GM23338 (cell line): ENCODE measurements at regions not wholly inside any gene's neighbourhood (a gene's known extent, or its start where the extent isn't known, plus 50 kb on each side); places are given as distances from the start of the nearest gene placed in this dataset.

ENCODE experiments used
- ATAC-seq: fragments of 200-7000 bp; cut with Tn5 transposase; 3 replicates; pipeline ENCODE4 v1.9.1; 2020
- DNase-seq: peaks from one replicate; pipeline ENCODE4 v3.0.0-alpha.2; 2015; ENCODE audit warnings: low spot score
- H2AFZ ChIP-seq: fragments of 200-600 bp; sonication (generic); 2 replicates; pipeline ENCODE4 v1.8.0; 2016; ENCODE audit warnings: antibody characterized with exemption, mild to moderate bottlenecking, moderate library complexity
- H3F3A ChIP-seq: fragments of 200-600 bp; sonication (generic); replicated peaks from 2 replicates; pipeline ENCODE4 v1.8.0; 2017; ENCODE audit warnings: antibody characterized with exemption, mixed run types, low read depth
- H3K27ac ChIP-seq: fragments of 200-600 bp; sonication (generic); 2 replicates; pipeline ENCODE4 v1.6.1; 2016; ENCODE audit warnings: low read depth
- H3K27me3 ChIP-seq: fragments of 200-600 bp; sonication (generic); 2 replicates; pipeline ENCODE4 v1.8.0; 2016; ENCODE audit warnings: mild to moderate bottlenecking, mixed run types, moderate library complexity; ENCODE audit not compliant: insufficient read depth
- H3K36me3 ChIP-seq: fragments of 200-600 bp; sonication (generic); 2 replicates; pipeline ENCODE4 v1.8.0; 2016; ENCODE audit warnings: mild to moderate bottlenecking; ENCODE audit not compliant: insufficient read depth
- H3K4me1 ChIP-seq: fragments of 200-600 bp; sonication (generic); 2 replicates; pipeline ENCODE4 v1.8.0; 2016; ENCODE audit warnings: mild to moderate bottlenecking, moderate library complexity; ENCODE audit not compliant: insufficient read depth
- H3K4me2 ChIP-seq: fragments of 200-600 bp; sonication (generic); 2 replicates; pipeline ENCODE4 v1.7.1; 2017; ENCODE audit warnings: mixed run types
- H3K4me3 ChIP-seq: fragments of 200-600 bp; sonication (generic); 2 replicates; pipeline ENCODE4 v1.6.1; 2016; ENCODE audit warnings: mixed run types
- H3K79me2 ChIP-seq: fragments of 200-600 bp; sonication (generic); replicated peaks from 2 replicates; pipeline ENCODE4 v1.8.0; 2017; ENCODE audit warnings: mild to moderate bottlenecking; ENCODE audit not compliant: insufficient read depth
- H3K9me2 ChIP-seq: fragments of 200-600 bp; sonication (generic); 2 replicates; pipeline ENCODE4 v1.8.0; 2017; ENCODE audit not compliant: insufficient read depth
- H4K20me1 ChIP-seq: fragments of 200-600 bp; sonication (generic); replicated peaks from 2 replicates; pipeline ENCODE4 v1.8.0; 2017; ENCODE audit warnings: mild to moderate bottlenecking; ENCODE audit not compliant: insufficient read depth
- H3K27ac Mint-ChIP-seq: 2 replicates; pipeline ENCODE4 v1.8.0; 2020; ENCODE audit warnings: inconsistent platforms, mild to moderate bottlenecking, moderate library complexity, mixed read lengths
- H3K27me3 Mint-ChIP-seq: 3 replicates; pipeline ENCODE4 v1.8.0; 2022; ENCODE audit warnings: low read depth, mild to moderate bottlenecking, moderate library complexity, mixed read lengths, inconsistent platforms; ENCODE audit not compliant: insufficient read depth, poor library complexity
- H3K36me3 Mint-ChIP-seq: 3 replicates; pipeline ENCODE4 v1.8.0; 2021; ENCODE audit warnings: low read depth, mild to moderate bottlenecking, inconsistent platforms, moderate library complexity, mixed read lengths
- H3K4me1 Mint-ChIP-seq: 3 replicates; pipeline ENCODE4 v1.8.0; 2020; ENCODE audit warnings: mild to moderate bottlenecking, inconsistent platforms, mixed read lengths
- H3K4me3 Mint-ChIP-seq: 3 replicates; pipeline ENCODE4 v1.8.0; 2021; ENCODE audit warnings: moderate library complexity, mild to moderate bottlenecking, inconsistent platforms, mixed read lengths
- H3K9me3 Mint-ChIP-seq: 3 replicates; pipeline ENCODE4 v1.8.0; 2020; ENCODE audit warnings: moderate library complexity, mild to moderate bottlenecking, inconsistent platforms, mixed read lengths
- CREB1 ChIP-seq: fragments of 250-450 bp; sonication (Bioruptor Pico); IDR thresholded peaks from 2 replicates; pipeline ENCODE4 v1.5.0; 2020; ENCODE audit warnings: low read depth, mild to moderate bottlenecking, moderate library complexity
- EZH2 ChIP-seq: fragments of 200-600 bp; sonication (generic); IDR thresholded peaks from one replicate; pipeline ENCODE4 v1.8.0; 2017; ENCODE audit warnings: antibody characterized with exemption, mild to moderate bottlenecking, low read depth; ENCODE audit not compliant: unreplicated experiment
- EZH2phosphoT487 ChIP-seq: fragments of 200-600 bp; sonication (generic); IDR thresholded peaks from one replicate; pipeline ENCODE4 v1.8.1; 2018; ENCODE audit warnings: antibody characterized with exemption; ENCODE audit not compliant: unreplicated experiment
- JUNB ChIP-seq: IDR thresholded peaks from one replicate; pipeline ENCODE4 v1.6.1; 2016; ENCODE audit warnings: antibody characterized with exemption; ENCODE audit not compliant: unreplicated experiment
- NANOG ChIP-seq: IDR thresholded peaks from 2 replicates; pipeline ENCODE4 v1.6.1; 2016; ENCODE audit warnings: antibody characterized with exemption, borderline replicate concordance
- POLR2AphosphoS5 ChIP-seq: IDR thresholded peaks from 2 replicates; pipeline ENCODE4 v1.6.1; 2016; ENCODE audit warnings: antibody characterized with exemption, low read depth
- REST ChIP-seq: IDR thresholded peaks from one replicate; pipeline ENCODE4 v1.6.1; 2018; ENCODE audit warnings: antibody characterized with exemption; ENCODE audit not compliant: unreplicated experiment
- STAT1 ChIP-seq: IDR thresholded peaks from one replicate; pipeline ENCODE4 v1.6.1; 2016; ENCODE audit warnings: antibody characterized with exemption; ENCODE audit not compliant: unreplicated experiment
- ZNF114 ChIP-seq: fragments of 250-450 bp; sonication (Bioruptor Pico); IDR thresholded peaks from 2 replicates; pipeline ENCODE4 v1.5.0; 2020; ENCODE audit warnings: mild to moderate bottlenecking, moderate library complexity
- ZNF331 ChIP-seq: fragments of 250-450 bp; sonication (Bioruptor Pico); IDR thresholded peaks from 2 replicates; pipeline ENCODE4 v1.5.0; 2020; ENCODE audit warnings: low read depth, mild to moderate bottlenecking, moderate library complexity
- TF ChIP-seq, protein P1 (sequence below): IDR thresholded peaks from 2 replicates; pipeline ENCODE4 v1.6.1; 2016; ENCODE audit warnings: antibody characterized with exemption
- TF ChIP-seq, protein P2 (sequence below), 2 experiments: fragments of 200-600 bp in 1 of 2; sonication (generic) in 1 of 2; conservative IDR thresholded peaks; 2 replicates each; pipeline versions ENCODE4 v1.5.1 to v1.6.1; 2016 to 2017; ENCODE audit warnings: antibody characterized with exemption in 2 of 2, low read depth in 2 of 2, mild to moderate bottlenecking in 2 of 2, moderate library complexity in 1 of 2

DNA sequence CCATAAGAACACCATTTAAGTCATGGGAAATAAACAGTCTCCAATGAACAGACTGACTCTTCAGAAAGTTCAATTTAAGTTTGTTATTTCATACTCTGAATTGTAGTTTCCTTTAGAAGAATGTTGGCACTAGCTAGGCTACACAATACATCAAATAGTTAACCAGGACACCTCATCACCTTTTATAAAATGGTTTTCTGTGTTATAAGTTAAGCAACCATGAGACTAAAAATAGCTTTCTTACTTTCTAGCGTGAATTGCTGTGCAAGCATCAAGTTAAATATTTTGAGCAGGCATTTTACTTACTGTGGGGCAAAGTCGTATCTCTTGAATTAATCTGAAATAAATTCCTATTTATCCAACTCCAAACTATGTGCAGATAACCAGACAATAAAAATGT, 1092.6 kb upstream of the SLC39A10 start:
- Histone ChIP-seq H3F3A (no peaks in the 10 kb centered on the region), H3K4me2 (no peak overlapping the region), H3K27ac (no peak overlapping the region), H3K4me1 (no peaks in the 10 kb centered on the region), H3K36me3 (no peaks in the 10 kb centered on the region), H3K27me3 (no peaks in the 10 kb centered on the region), H3K9me2 (no peaks in the 10 kb centered on the region), H2AFZ (no peak overlapping the region), H3K79me2 (no peaks in the 10 kb centered on the region), H3K4me3 (no peak overlapping the region), H4K20me1 (no peaks in the 10 kb centered on the region)
- no peak for DNase-seq
- peaks cover 13% of the 10 kb centered on the region; the same call in 2 of the 3 replicates for H3K36me3 Mint-ChIP-seq
- ATAC-seq, result no peak
- peaks cover 12% of the 10 kb centered on the region; the same call in 2 of the 3 replicates for H3K9me3 Mint-ChIP-seq
- H3K27ac Mint-ChIP-seq, result no peak overlapping the region
- no peak for TF ChIP-seq POLR2AphosphoS5
- no peak for TF ChIP-seq CREB1 (CRISPR knock-in tag)
- TF ChIP-seq EZH2, result no peak
- TF ChIP-seq ZNF114 (CRISPR knock-in tag), result no peak
- TF ChIP-seq REST, result no peak
- TF ChIP-seq JUNB, result no peak
- no peak for TF ChIP-seq ZNF331 (CRISPR knock-in tag)
- TF ChIP-seq, protein P1, sequence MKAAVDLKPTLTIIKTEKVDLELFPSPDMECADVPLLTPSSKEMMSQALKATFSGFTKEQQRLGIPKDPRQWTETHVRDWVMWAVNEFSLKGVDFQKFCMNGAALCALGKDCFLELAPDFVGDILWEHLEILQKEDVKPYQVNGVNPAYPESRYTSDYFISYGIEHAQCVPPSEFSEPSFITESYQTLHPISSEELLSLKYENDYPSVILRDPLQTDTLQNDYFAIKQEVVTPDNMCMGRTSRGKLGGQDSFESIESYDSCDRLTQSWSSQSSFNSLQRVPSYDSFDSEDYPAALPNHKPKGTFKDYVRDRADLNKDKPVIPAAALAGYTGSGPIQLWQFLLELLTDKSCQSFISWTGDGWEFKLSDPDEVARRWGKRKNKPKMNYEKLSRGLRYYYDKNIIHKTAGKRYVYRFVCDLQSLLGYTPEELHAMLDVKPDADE, result no peak
- TF ChIP-seq NANOG, result no peak
- TF ChIP-seq, protein P2, sequence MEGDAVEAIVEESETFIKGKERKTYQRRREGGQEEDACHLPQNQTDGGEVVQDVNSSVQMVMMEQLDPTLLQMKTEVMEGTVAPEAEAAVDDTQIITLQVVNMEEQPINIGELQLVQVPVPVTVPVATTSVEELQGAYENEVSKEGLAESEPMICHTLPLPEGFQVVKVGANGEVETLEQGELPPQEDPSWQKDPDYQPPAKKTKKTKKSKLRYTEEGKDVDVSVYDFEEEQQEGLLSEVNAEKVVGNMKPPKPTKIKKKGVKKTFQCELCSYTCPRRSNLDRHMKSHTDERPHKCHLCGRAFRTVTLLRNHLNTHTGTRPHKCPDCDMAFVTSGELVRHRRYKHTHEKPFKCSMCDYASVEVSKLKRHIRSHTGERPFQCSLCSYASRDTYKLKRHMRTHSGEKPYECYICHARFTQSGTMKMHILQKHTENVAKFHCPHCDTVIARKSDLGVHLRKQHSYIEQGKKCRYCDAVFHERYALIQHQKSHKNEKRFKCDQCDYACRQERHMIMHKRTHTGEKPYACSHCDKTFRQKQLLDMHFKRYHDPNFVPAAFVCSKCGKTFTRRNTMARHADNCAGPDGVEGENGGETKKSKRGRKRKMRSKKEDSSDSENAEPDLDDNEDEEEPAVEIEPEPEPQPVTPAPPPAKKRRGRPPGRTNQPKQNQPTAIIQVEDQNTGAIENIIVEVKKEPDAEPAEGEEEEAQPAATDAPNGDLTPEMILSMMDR (conservative IDR thresholded peaks at IDR 0.05; ENCODE audit: low read depth in 2 of 2), result no peak
- no peak for TF ChIP-seq STAT1
- TF ChIP-seq EZH2phosphoT487, result no peak
- no peaks in the 10 kb centered on the region for H3K27me3 Mint-ChIP-seq
- H3K4me1 Mint-ChIP-seq, result no peaks in the 10 kb centered on the region
- no peak overlapping the region for H3K4me3 Mint-ChIP-seq
